Smooth muscle cell (in vitro differentiated cells): ENCODE measurements at regions not wholly inside any gene's neighbourhood (a gene's known extent, or its start where the extent isn't known, plus 50 kb on each side); places are given as distances from the start of the nearest gene placed in this dataset.

Experiments
- DNase-seq: peaks from one replicate; lab custom pipeline; 2025; ENCODE audit not compliant: unreplicated experiment; lab: John Stamatoyannopoulos, UW
- H2AFZ ChIP-seq: fragments of 200-600 bp; sonication (generic); 2 replicates; pipeline ENCODE4 v1.6.0; 2016; ENCODE audit warnings: antibody characterized with exemption, low read depth, mild to moderate bottlenecking
- H3F3A ChIP-seq: fragments of 200-600 bp; sonication (generic); 2 replicates; pipeline ENCODE4 v1.6.0; 2017; ENCODE audit warnings: antibody characterized with exemption, low read depth
- H3K27ac ChIP-seq: fragments of 200-600 bp; sonication (generic); 2 replicates; pipeline ENCODE4 v1.5.1; 2016; ENCODE audit warnings: low read depth, mild to moderate bottlenecking
- H3K27me3 ChIP-seq: fragments of 200-600 bp; sonication (generic); 2 replicates; pipeline ENCODE4 v1.6.1; 2016; ENCODE audit warnings: low read depth, mild to moderate bottlenecking
- H3K36me3 ChIP-seq: fragments of 200-600 bp; sonication (generic); 2 replicates; pipeline ENCODE4 v1.5.1; 2016; ENCODE audit warnings: low read depth
- H3K4me1 ChIP-seq: fragments of 200-600 bp; sonication (generic); 2 replicates; pipeline ENCODE4 v1.5.1; 2016; ENCODE audit warnings: low read depth
- H3K4me2 ChIP-seq: fragments of 200-600 bp; sonication (generic); 2 replicates; pipeline ENCODE4 v1.6.0; 2016; ENCODE audit warnings: mild to moderate bottlenecking
- H3K4me3 ChIP-seq: fragments of 200-600 bp; sonication (generic); 2 replicates; pipeline ENCODE4 v1.5.1; 2016; ENCODE audit warnings: mild to moderate bottlenecking
- H3K79me2 ChIP-seq: fragments of 200-600 bp; sonication (generic); 2 replicates; pipeline ENCODE4 v1.6.0; 2016; ENCODE audit warnings: low read depth, mild to moderate bottlenecking
- H3K9ac ChIP-seq: fragments of 200-600 bp; sonication (generic); 2 replicates; pipeline ENCODE4 v1.6.0; 2016; ENCODE audit warnings: low read depth
- H3K9me3 ChIP-seq: fragments of 200-600 bp; sonication (generic); replicated peaks from 2 replicates; pipeline ENCODE4 v1.5.1; 2016; ENCODE audit warnings: low read depth
- H4K20me1 ChIP-seq: fragments of 200-600 bp; sonication (generic); 2 replicates; pipeline ENCODE4 v1.6.0; 2016; ENCODE audit warnings: low read depth
- WGBS: methylation state at CpG from one replicate; pipeline ENCODE4 v1.1.7; 2016; ENCODE audit warnings: low lambda C conversion rate; 5-methylcytosine and 5-hydroxymethylcytosine counted together
- TF ChIP-seq, protein P1 (sequence below): fragments of 200-600 bp; sonication (generic); IDR thresholded peaks from 2 replicates; pipeline ENCODE4 v1.5.1; 2017; ENCODE audit warnings: borderline replicate concordance, mild to moderate bottlenecking, antibody characterized with exemption; ENCODE audit not compliant: insufficient read depth, poor library complexity, severe bottlenecking

GRCh38 chr4:136935871-136936270 lies 596.4 kb downstream of the PCDH18 start:
- Histone ChIP-seq H3K36me3 (no peaks in the 10 kb centered on the region), H3K9me3 (no peaks in the 10 kb centered on the region), H3K27me3 (no peaks in the 10 kb centered on the region), H3K4me1 (no peaks in the 10 kb centered on the region), H3K4me3 (no peak overlapping the region), H3K27ac (no peak overlapping the region), H3K79me2 (no peaks in the 10 kb centered on the region), H4K20me1 (no peaks in the 10 kb centered on the region), H2AFZ (no peak overlapping the region), H3F3A (peaks cover 6% of the 10 kb centered on the region), H3K4me2 (no peak overlapping the region), H3K9ac (no peak overlapping the region)
- no peak for DNase-seq
- TF ChIP-seq, protein P1, sequence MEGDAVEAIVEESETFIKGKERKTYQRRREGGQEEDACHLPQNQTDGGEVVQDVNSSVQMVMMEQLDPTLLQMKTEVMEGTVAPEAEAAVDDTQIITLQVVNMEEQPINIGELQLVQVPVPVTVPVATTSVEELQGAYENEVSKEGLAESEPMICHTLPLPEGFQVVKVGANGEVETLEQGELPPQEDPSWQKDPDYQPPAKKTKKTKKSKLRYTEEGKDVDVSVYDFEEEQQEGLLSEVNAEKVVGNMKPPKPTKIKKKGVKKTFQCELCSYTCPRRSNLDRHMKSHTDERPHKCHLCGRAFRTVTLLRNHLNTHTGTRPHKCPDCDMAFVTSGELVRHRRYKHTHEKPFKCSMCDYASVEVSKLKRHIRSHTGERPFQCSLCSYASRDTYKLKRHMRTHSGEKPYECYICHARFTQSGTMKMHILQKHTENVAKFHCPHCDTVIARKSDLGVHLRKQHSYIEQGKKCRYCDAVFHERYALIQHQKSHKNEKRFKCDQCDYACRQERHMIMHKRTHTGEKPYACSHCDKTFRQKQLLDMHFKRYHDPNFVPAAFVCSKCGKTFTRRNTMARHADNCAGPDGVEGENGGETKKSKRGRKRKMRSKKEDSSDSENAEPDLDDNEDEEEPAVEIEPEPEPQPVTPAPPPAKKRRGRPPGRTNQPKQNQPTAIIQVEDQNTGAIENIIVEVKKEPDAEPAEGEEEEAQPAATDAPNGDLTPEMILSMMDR, result no peak
- WGBS, result 79% methylated on average over 3 of the region's 3 CpGs

DNA sequence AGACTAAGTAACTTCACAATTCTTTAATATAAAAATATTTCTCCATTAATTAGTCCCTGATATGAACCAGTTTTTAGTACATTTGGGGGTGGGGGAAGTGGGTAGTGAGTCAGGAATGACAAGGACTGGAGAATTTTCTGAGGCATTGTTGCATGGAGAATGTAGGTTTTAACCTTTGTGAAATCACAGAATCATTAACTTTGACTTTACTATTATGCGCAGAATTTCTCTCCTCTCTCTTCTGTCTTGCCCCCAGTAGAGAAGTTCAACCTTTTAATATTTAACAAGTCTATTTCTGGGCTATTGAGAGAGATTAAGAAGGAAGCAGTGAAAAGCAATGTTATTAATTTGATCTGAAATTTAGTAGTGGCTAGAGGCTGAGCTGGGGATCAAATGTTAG lies 597.0 kb downstream of the PCDH18 start:
- Histone ChIP-seq H3K9me3 (no peaks in the 10 kb centered on the region), H3K4me1 (no peaks in the 10 kb centered on the region), H3F3A (peaks cover 6% of the 10 kb centered on the region), H3K27me3 (no peaks in the 10 kb centered on the region), H3K4me2 (no peak overlapping the region), H3K36me3 (no peaks in the 10 kb centered on the region), H3K9ac (no peak overlapping the region), H3K4me3 (no peak overlapping the region), H4K20me1 (no peaks in the 10 kb centered on the region), H2AFZ (no peak overlapping the region), H3K27ac (no peak overlapping the region), H3K79me2 (no peaks in the 10 kb centered on the region)
- TF ChIP-seq, protein P1, result no peak
- WGBS, result 93% methylated on average over 1 of the region's 1 CpG
- DNase-seq, result no peak

DNA sequence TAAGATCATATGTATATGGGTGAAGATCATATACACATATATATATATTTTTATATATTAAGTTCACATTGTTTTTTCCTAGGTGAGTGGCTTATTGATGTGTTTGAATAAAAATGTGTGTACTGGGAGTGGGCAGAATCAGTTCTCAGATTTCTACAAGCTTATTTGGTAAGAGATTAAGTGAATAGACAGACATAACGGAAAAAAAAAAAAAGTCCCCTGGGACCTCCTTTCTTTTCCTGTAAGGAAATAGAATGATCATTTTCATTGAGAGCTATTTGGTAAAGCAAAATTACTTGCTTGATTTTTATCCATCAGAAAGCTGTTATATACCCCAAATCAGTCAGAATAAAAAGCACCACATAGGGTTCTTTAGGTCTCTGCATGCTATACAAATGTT lies 597.7 kb downstream of the PCDH18 start:
- Histone ChIP-seq H3K4me3 (no peak overlapping the region), H3K4me2 (no peak overlapping the region), H3K36me3 (no peaks in the 10 kb centered on the region), H3K79me2 (no peaks in the 10 kb centered on the region), H3K27me3 (no peaks in the 10 kb centered on the region), H3K4me1 (no peaks in the 10 kb centered on the region), H2AFZ (no peak overlapping the region), H3K9me3 (no peaks in the 10 kb centered on the region), H3F3A (peaks cover 5% of the 10 kb centered on the region), H3K27ac (no peak overlapping the region), H3K9ac (no peak overlapping the region), H4K20me1 (no peaks in the 10 kb centered on the region)
- 85% methylated on average over 1 of the region's 1 CpG for WGBS
- TF ChIP-seq, protein P1, result no peak
- no peak for DNase-seq

DNA sequence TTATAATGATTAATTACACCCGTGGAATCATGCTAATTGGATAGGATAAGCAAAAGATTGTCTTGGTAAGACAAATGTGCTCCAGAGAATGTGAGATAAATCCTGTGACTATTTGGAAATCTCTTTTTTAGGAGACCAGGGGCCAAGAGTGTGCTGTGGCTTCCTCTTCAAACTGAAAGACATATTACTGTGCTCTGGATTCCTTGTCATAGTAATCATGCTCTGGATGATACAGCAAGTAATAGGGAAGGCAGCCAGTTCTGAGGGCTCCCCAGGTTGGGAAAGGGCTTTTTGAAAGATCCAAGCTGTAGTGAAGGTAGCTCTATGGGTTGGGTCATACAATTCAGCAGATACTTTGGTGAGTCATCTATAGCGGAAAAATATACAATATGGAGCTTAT lies 600.5 kb downstream of the PCDH18 start:
- no peaks in the 10 kb centered on the region for H3K27me3 ChIP-seq
- no peak for DNase-seq
- 86% methylated on average over 2 of the region's 2 CpGs for WGBS

More for the DNA sequence above, 600.5 kb downstream of the PCDH18 start:
- Histone ChIP-seq H2AFZ (no peak overlapping the region), H3K4me3 (no peak overlapping the region), H3F3A (no peaks in the 10 kb centered on the region), H3K79me2 (no peaks in the 10 kb centered on the region), H4K20me1 (no peaks in the 10 kb centered on the region), H3K4me2 (no peak overlapping the region), H3K4me1 (no peaks in the 10 kb centered on the region), H3K27ac (no peak overlapping the region), H3K9ac (no peak overlapping the region), H3K36me3 (no peaks in the 10 kb centered on the region), H3K9me3 (no peaks in the 10 kb centered on the region)
- TF ChIP-seq, protein P1, result no peak
